ENCODE measurements at regions not wholly inside any gene's neighbourhood (a gene's known extent, or its start where the extent isn't known, plus 50 kb on each side); places are given as distances from the start of the nearest gene placed in this dataset.
A peak's percentile ranks its signal among the peaks of the same experiment; 100 is the strongest.

DNA sequence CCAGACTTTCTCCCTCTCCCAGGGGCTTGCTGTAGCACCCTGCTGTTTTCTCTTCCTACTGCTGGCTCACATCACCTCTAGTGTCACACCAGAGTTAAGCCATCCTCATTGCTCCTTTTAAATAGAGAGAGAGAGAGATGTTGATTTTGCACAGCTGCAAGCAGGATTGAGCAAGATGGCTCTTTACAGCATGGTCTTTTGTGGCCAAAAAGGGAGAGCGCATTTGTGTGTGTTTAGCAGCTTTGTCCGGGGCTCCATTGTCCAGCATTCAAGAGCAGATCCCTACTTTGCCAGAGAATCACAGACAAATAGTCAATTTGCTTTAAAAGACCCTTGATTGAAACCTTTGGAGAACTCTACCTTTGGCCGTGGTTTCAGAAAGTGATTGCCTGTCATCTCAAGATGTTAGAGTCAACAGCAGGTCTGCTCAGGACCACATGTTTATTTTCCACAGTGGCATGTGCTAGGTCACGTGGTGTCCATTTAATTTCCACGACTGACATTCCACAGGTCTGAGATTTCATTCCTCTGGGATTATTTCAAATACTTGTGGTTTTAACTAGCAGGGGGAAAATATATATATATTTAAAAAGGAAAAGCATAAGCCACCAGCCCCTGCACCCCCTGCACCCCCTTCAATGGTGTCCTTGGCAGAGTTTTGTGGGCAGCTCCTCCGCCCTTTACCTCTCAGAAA is 359.9 kb upstream of the SLC14A2 start (continued):
- TF ChIP-seq FOXJ3 (CRISPR knock-in tag; IDR thresholded peaks at IDR 0.05) (no peak), TCF12 (IDR thresholded peaks at IDR 0.05) (peak; percentile 95), USF2 (IDR thresholded peaks at IDR 0.05; ENCODE audit: borderline replicate concordance, low read depth, low read length) (peak; percentile 38; the same call in 1 of the 2 replicates), CHD2 (IDR thresholded peaks at IDR 0.05; ENCODE audit: low read length, partially characterized antibody) (no peak), JUND (IDR thresholded peaks at IDR 0.05) (peak; percentile 59), EZH2phosphoT487 (IDR thresholded peaks at IDR 0.05; ENCODE audit: borderline replicate concordance, low read depth) (no peak), SIN3A (IDR thresholded peaks at IDR 0.05; ENCODE audit: borderline replicate concordance, low read depth, low read length) (peak; percentile 61; the same call in 1 of the 2 replicates), ELF1 (IDR thresholded peaks at IDR 0.05) (no peak), MEF2A (IDR thresholded peaks at IDR 0.05; ENCODE audit: borderline replicate concordance, low read depth) (no peak), EP300 (IDR thresholded peaks at IDR 0.05; ENCODE audit: borderline replicate concordance in 1 of 2, low read depth in 1 of 2, low read length in 1 of 2) (peak in 1 of 2 experiments; percentile 89; a peak in 2 of 4 replicates), NRF1 (IDR thresholded peaks at IDR 0.05; ENCODE audit: low read depth, low read length) (no peak), FOSL2 (IDR thresholded peaks at IDR 0.05; ENCODE audit: borderline replicate concordance, low read depth) (no peak), RCOR1 (IDR thresholded peaks at IDR 0.05; ENCODE audit: low read length) (no peak), SMC3 (IDR thresholded peaks at IDR 0.05; ENCODE audit: low read depth, low read length) (no peak)
- TF ChIP-seq, protein P1, sequence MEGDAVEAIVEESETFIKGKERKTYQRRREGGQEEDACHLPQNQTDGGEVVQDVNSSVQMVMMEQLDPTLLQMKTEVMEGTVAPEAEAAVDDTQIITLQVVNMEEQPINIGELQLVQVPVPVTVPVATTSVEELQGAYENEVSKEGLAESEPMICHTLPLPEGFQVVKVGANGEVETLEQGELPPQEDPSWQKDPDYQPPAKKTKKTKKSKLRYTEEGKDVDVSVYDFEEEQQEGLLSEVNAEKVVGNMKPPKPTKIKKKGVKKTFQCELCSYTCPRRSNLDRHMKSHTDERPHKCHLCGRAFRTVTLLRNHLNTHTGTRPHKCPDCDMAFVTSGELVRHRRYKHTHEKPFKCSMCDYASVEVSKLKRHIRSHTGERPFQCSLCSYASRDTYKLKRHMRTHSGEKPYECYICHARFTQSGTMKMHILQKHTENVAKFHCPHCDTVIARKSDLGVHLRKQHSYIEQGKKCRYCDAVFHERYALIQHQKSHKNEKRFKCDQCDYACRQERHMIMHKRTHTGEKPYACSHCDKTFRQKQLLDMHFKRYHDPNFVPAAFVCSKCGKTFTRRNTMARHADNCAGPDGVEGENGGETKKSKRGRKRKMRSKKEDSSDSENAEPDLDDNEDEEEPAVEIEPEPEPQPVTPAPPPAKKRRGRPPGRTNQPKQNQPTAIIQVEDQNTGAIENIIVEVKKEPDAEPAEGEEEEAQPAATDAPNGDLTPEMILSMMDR (IDR thresholded peaks at IDR 0.05) = no peak
- TF ChIP-seq, protein P2, sequence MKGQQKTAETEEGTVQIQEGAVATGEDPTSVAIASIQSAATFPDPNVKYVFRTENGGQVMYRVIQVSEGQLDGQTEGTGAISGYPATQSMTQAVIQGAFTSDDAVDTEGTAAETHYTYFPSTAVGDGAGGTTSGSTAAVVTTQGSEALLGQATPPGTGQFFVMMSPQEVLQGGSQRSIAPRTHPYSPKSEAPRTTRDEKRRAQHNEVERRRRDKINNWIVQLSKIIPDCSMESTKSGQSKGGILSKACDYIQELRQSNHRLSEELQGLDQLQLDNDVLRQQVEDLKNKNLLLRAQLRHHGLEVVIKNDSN (IDR thresholded peaks at IDR 0.05; ENCODE audit: borderline replicate concordance, low read depth) = peak; percentile 92
- TF ChIP-seq, protein P3, sequence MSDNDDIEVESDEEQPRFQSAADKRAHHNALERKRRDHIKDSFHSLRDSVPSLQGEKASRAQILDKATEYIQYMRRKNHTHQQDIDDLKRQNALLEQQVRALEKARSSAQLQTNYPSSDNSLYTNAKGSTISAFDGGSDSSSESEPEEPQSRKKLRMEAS (IDR thresholded peaks at IDR 0.05; ENCODE audit: low read depth) = peak; percentile 97
- TF ChIP-seq, protein P4, sequence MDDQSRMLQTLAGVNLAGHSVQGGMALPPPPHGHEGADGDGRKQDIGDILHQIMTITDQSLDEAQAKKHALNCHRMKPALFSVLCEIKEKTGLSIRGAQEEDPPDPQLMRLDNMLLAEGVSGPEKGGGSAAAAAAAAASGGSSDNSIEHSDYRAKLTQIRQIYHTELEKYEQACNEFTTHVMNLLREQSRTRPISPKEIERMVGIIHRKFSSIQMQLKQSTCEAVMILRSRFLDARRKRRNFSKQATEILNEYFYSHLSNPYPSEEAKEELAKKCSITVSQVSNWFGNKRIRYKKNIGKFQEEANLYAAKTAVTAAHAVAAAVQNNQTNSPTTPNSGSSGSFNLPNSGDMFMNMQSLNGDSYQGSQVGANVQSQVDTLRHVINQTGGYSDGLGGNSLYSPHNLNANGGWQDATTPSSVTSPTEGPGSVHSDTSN (IDR thresholded peaks at IDR 0.05) = peak; percentile 88
- TF ChIP-seq, protein P5, sequence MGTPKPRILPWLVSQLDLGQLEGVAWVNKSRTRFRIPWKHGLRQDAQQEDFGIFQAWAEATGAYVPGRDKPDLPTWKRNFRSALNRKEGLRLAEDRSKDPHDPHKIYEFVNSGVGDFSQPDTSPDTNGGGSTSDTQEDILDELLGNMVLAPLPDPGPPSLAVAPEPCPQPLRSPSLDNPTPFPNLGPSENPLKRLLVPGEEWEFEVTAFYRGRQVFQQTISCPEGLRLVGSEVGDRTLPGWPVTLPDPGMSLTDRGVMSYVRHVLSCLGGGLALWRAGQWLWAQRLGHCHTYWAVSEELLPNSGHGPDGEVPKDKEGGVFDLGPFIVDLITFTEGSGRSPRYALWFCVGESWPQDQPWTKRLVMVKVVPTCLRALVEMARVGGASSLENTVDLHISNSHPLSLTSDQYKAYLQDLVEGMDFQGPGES (IDR thresholded peaks at IDR 0.05; ENCODE audit: low read depth, low read length) = no peak
- TF ChIP-seq, protein P6, sequence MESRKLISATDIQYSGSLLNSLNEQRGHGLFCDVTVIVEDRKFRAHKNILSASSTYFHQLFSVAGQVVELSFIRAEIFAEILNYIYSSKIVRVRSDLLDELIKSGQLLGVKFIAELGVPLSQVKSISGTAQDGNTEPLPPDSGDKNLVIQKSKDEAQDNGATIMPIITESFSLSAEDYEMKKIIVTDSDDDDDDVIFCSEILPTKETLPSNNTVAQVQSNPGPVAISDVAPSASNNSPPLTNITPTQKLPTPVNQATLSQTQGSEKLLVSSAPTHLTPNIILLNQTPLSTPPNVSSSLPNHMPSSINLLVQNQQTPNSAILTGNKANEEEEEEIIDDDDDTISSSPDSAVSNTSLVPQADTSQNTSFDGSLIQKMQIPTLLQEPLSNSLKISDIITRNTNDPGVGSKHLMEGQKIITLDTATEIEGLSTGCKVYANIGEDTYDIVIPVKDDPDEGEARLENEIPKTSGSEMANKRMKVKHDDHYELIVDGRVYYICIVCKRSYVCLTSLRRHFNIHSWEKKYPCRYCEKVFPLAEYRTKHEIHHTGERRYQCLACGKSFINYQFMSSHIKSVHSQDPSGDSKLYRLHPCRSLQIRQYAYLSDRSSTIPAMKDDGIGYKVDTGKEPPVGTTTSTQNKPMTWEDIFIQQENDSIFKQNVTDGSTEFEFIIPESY (IDR thresholded peaks at IDR 0.05; ENCODE audit: borderline replicate concordance, low read depth) = no peak

Data from SK-N-SH (cell line).